ENCODE measurements at regions not wholly inside any gene's neighbourhood (a gene's known extent, or its start where the extent isn't known, plus 50 kb on each side); places are given as distances from the start of the nearest gene placed in this dataset.

- 0% methylated on average over 7 of the region's 11 CpGs for WGBS (ENCODE audit: insufficient coverage, low coverage, missing lambda C conversion rate)
- no peak for DNase-seq (ENCODE audit: extremely low read depth in 1 of 4, low spot score in 3 of 4)
These were observed 206.3 kb upstream of the KHDRBS2 start for GRCh38 chr6:62492192-62492822.

More at GRCh38 chr6:62492192-62492822, 206.3 kb upstream of the KHDRBS2 start:
- in situ Hi-C loops (cut with MboI), result no loop called here
- no peaks in the 10 kb centered on the region for H3K79me2 ChIP-seq (ENCODE audit: control insufficient read depth, insufficient read depth, low read length)
- intact Hi-C loops (cut with micrococcal nuclease), result no loop called here
- no peak for ATAC-seq
- no peak for FAIRE-seq
- no peak overlapping the region for H2AFZ ChIP-seq (ENCODE audit: low read depth, low read length)
- no peaks in the 10 kb centered on the region for H3K9me1 ChIP-seq (ENCODE audit: control insufficient read depth, insufficient read depth, low read length)
- BruUV-seq (replicated peaks), result no TSS peak
- TF ChIP-seq PHB2 (IDR thresholded peaks at IDR 0.05; ENCODE audit: low read depth), result no peak
- no peak for TF ChIP-seq ILF3 (IDR thresholded peaks at IDR 0.05; ENCODE audit: borderline replicate concordance)
- no peak for TF ChIP-seq KDM4B (IDR thresholded peaks at IDR 0.05; ENCODE audit: borderline replicate concordance in 2 of 2, low read depth in 1 of 2)
- no peak for TF ChIP-seq PRPF4 (IDR thresholded peaks at IDR 0.05; ENCODE audit: insufficient read depth, low read depth, low read length, poor library complexity, severe bottlenecking)
- no peak for TF ChIP-seq FOXJ3 (CRISPR knock-in tag; IDR thresholded peaks at IDR 0.05)
- TF ChIP-seq ARHGAP35 (IDR thresholded peaks at IDR 0.05; ENCODE audit: partially characterized antibody), result no peak
- TF ChIP-seq ZSCAN32 (CRISPR knock-in tag; IDR thresholded peaks at IDR 0.05), result no peak
- TF ChIP-seq DACH1 (IDR thresholded peaks at IDR 0.05; ENCODE audit: partially characterized antibody), result no peak
- TF ChIP-seq, protein P1, sequence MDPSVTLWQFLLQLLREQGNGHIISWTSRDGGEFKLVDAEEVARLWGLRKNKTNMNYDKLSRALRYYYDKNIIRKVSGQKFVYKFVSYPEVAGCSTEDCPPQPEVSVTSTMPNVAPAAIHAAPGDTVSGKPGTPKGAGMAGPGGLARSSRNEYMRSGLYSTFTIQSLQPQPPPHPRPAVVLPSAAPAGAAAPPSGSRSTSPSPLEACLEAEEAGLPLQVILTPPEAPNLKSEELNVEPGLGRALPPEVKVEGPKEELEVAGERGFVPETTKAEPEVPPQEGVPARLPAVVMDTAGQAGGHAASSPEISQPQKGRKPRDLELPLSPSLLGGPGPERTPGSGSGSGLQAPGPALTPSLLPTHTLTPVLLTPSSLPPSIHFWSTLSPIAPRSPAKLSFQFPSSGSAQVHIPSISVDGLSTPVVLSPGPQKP (CRISPR knock-in tag; IDR thresholded peaks at IDR 0.05), result no peak
- no peak for TF ChIP-seq KLF1 (tag; IDR thresholded peaks at IDR 0.05)
- TF ChIP-seq XRCC3 (IDR thresholded peaks at IDR 0.05), result no peak
- no peak for TF ChIP-seq ZNF143 (CRISPR knock-in tag; IDR thresholded peaks at IDR 0.05)
- POLR2A ChIA-PET, result interaction anchor here (0.6 kb wide), 1 partner anchor 1318 kb away, joined by 3 read pairs; no protein-coding TSS in a partner anchor
- no peak overlapping the region for H3K4me2 ChIP-seq (ENCODE audit: insufficient read depth, low read length)
- H3K4me1 ChIP-seq (replicated peaks in 1 of 2; ENCODE audit: control insufficient read depth in 2 of 2, insufficient read depth in 2 of 2, low read length in 2 of 2), result no peaks in the 10 kb centered on the region
- H3K27me3 ChIP-seq (ENCODE audit: control insufficient read depth in 2 of 2, insufficient read depth in 2 of 2, low read length in 2 of 2), result no peaks in the 10 kb centered on the region
- no peaks in the 10 kb centered on the region for H3K36me3 ChIP-seq (ENCODE audit: control insufficient read depth, insufficient read depth, low read length)
- no peak overlapping the region for H3K27ac ChIP-seq (ENCODE audit: extremely low read depth, low read depth, low read length)
- CTCF ChIA-PET (ENCODE audit: low intra/inter-chr PET ratio), result no interaction called here
- no peaks in the 10 kb centered on the region for H3K9me3 ChIP-seq (replicated peaks; ENCODE audit: control insufficient read depth, insufficient read depth, low read depth, low read length)
- no peaks in the 10 kb centered on the region for H4K20me1 ChIP-seq (replicated peaks; ENCODE audit: control insufficient read depth, insufficient read depth, low read length)
- no peak overlapping the region for H3K9ac ChIP-seq (ENCODE audit: insufficient read depth in 1 of 2, low read depth in 2 of 2, low read length in 2 of 2)
- H3K4me3 ChIP-seq, result no peak overlapping the region

Data from K562 (cell line).